T-helper 17 cell (primary cell): ENCODE measurements at regions not wholly inside any gene's neighbourhood (a gene's known extent, or its start where the extent isn't known, plus 50 kb on each side); places are given as distances from the start of the nearest gene placed in this dataset.
A peak's percentile ranks its signal among the peaks of the same experiment; 100 is the strongest.
"Not testable (repeated sequence)": the region's sequence is repeated elsewhere in the genome, so short reads cannot be mapped to it uniquely, and the experiment has no call there.

Source experiments
- ATAC-seq: fragments of 150-1000 bp; cut with Tn5 transposase; 2 replicates; pipeline ENCODE4 v1.10.0; 2021; ENCODE audit warnings: mild to moderate bottlenecking, moderate library complexity
- DNase-seq, 3 donors: peaks; one replicate each; pipeline versions ENCODE4 v3.0.0 to v3.0.0-alpha.2; 2020 to 2021
- H3K9me3 ChIP-seq: one replicate; pipeline ENCODE4 v1.7.0; 2013; ENCODE audit warnings: low read length, mild to moderate bottlenecking; ENCODE audit not compliant: control insufficient read depth, poor library complexity, severe bottlenecking
- H3K27ac Mint-ChIP-seq: one replicate; pipeline ENCODE4 v1.8.0; 2022; ENCODE audit warnings: mild to moderate bottlenecking, moderate library complexity, mixed read lengths
- H3K27me3 Mint-ChIP-seq: one replicate; pipeline ENCODE4 v1.8.0; 2022; ENCODE audit warnings: mixed read lengths
- H3K36me3 Mint-ChIP-seq: one replicate; pipeline ENCODE4 v1.8.0; 2022; ENCODE audit warnings: low read depth, mixed read lengths
- H3K4me1 Mint-ChIP-seq: one replicate; pipeline ENCODE4 v1.8.0; 2022; ENCODE audit warnings: mild to moderate bottlenecking, mixed read lengths
- H3K4me3 Mint-ChIP-seq: one replicate; pipeline ENCODE4 v1.8.0; 2022; ENCODE audit warnings: mild to moderate bottlenecking, moderate library complexity, mixed read lengths

DNA sequence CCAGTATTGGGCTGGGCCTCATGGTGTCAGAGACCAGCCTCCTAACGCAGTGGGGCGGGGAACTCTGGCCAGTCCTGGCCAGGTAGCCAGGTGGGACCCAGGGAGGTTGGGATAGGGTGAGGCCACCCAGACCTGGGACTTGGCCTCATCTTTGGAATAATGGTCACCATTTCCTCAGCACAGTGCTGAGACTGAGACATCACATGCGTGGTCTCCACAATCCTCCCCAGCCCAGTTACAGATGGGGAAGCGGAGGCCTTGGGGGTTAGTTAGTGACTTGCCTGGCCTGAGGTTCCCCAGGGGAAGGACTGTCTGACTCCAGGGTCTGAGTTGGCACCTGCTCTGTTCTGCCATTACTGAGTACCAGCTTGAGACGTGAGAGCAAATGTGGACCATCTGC, 77.9 kb upstream of the CASZ1 start:
- H3K36me3 Mint-ChIP-seq: no peaks in the 10 kb centered on the region
- H3K27me3 Mint-ChIP-seq: peaks cover 33% of the 10 kb centered on the region
- DNase-seq (no peak), ATAC-seq (no peak)
- no peak overlapping the region for H3K4me3 Mint-ChIP-seq
- H3K9me3 ChIP-seq: no peaks in the 10 kb centered on the region
- H3K27ac Mint-ChIP-seq: no peak overlapping the region
- no peaks in the 10 kb centered on the region for H3K4me1 Mint-ChIP-seq

DNA sequence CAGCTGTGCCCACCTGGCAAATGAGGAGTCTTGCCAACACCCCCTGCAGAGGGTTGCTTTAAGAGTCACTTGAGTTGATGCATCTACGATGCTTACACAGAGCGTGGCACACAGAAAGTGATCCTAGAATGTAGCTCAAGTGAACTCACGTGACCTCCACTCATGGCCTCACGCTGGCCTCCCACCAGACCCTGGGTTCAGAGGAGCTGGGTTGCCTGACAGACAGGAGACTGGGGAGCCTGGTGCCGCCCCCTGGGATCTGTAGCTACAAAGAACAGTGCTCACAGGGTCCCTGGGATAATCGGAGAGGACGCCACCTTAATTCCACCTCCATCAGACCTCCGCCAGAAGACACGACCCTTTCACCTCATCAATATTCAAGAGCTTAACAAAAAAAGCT, 81.4 kb upstream of the CASZ1 start:
- no peaks in the 10 kb centered on the region for H3K9me3 ChIP-seq
- Mint-ChIP-seq H3K27me3 (peaks cover 32% of the 10 kb centered on the region), H3K36me3 (no peaks in the 10 kb centered on the region), H3K4me1 (no peaks in the 10 kb centered on the region), H3K4me3 (no peak overlapping the region), H3K27ac (no peak overlapping the region)
- ATAC-seq (no peak), DNase-seq (no peak)

DNA sequence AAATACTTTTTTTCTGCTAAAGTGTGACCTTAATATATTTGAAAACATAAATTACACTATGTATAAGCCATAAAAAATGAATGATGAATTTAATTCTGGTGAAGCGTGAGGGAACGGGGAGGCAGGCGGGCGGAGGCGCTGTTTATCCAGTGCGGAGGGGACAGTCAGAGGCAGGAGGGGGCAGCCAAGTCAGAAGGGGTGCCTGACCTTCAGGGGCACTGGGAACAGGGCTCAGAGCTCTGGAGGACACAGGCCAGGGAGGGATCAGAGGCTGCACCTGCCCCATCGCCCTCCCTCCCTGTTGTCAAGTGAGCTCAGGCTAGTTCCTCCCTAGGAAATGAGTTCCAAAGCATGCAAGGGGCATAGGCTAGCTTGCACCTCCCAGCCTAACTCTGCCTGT, 82.0 kb upstream of the CASZ1 start:
- no peaks in the 10 kb centered on the region for H3K9me3 ChIP-seq
- Mint-ChIP-seq H3K27me3 (peaks cover 30% of the 10 kb centered on the region), H3K4me3 (no peak overlapping the region), H3K27ac (no peak overlapping the region), H3K36me3 (no peaks in the 10 kb centered on the region), H3K4me1 (no peaks in the 10 kb centered on the region)
- DNase-seq: no peak
- no peak for ATAC-seq

DNA sequence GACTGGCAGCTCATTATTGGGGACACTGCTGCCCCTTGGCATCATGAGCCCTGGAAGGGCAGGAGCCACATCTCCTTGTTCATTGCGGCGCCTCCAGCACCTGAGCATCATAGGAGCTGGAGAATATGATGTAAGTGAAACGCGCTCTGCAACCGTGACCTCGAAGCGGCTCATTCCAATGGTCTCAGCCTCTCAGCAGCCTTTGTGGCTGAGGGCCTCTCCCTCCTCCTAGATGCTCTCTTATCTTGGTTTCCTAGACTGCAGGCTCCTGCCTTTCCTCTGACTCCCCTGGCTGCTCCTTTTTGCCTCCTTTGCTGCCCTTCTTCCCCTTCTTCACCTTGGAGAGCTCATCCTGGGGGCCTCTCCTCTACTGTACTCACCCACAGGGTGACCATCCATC, 83.6 kb upstream of the CASZ1 start:
- no peak for DNase-seq

DNA sequence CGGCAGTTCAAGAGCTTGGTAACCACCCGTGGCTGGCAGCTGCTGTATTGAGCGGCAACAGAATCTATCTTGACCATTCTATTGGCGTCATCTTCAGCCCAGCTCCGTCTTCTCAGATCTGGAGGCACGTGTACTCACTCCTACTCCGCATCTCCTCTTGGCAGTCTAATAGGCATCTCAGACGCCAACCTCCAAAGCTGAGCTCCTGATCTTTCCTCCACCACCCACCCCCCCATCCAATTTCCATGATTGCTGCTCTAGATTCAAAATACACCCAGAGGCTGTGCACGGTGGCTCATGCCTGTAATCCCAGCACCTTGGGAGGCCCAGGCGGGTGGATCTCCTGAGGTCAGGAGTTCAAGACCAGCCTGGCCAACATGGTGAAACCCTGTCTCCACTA, 84.6 kb upstream of the CASZ1 start:
- no peaks in the 10 kb centered on the region for H3K4me1 Mint-ChIP-seq
- peaks cover 22% of the 10 kb centered on the region for H3K27me3 Mint-ChIP-seq
- no peak overlapping the region for H3K27ac Mint-ChIP-seq
- no peaks in the 10 kb centered on the region for H3K36me3 Mint-ChIP-seq
- no peak for ATAC-seq
- H3K9me3 ChIP-seq: no peaks in the 10 kb centered on the region
- no peak overlapping the region for H3K4me3 Mint-ChIP-seq
- DNase-seq: no peak

More for the DNA sequence above, 83.6 kb upstream of the CASZ1 start:
- H3K36me3 Mint-ChIP-seq: no peaks in the 10 kb centered on the region
- H3K4me1 Mint-ChIP-seq: no peaks in the 10 kb centered on the region
- no peak overlapping the region for H3K4me3 Mint-ChIP-seq
- ATAC-seq: no peak
- H3K9me3 ChIP-seq: no peaks in the 10 kb centered on the region
- H3K27me3 Mint-ChIP-seq: peaks cover 17% of the 10 kb centered on the region
- H3K27ac Mint-ChIP-seq: peak overlapping the region; percentile 56

DNA sequence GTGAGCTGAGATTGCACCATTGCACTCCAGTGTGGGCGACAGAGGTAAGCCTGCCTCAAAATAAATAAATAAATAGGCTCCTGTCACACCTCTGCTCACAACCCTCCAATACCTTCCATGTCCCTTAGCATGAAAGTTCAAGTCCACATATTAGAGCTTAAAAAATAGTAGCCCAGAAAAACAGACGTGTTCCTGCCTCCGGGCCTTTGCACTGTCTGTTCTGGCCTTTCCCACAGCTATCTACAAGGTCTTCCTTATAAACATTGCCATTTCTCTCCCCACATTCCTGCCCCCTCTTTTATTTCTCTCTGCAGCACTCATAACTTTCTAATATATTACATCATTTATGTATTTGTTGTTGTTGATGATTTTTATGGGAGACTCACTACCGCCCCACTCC, 85.6 kb upstream of the CASZ1 start:
- H3K9me3 ChIP-seq: no peaks in the 10 kb centered on the region
- DNase-seq (no peak), ATAC-seq (no peak)
- H3K4me3 Mint-ChIP-seq: no peak overlapping the region
- H3K4me1 Mint-ChIP-seq: no peaks in the 10 kb centered on the region
- H3K27me3 Mint-ChIP-seq: peaks cover 30% of the 10 kb centered on the region
- H3K27ac Mint-ChIP-seq: no peak overlapping the region
- H3K36me3 Mint-ChIP-seq: no peaks in the 10 kb centered on the region

DNA sequence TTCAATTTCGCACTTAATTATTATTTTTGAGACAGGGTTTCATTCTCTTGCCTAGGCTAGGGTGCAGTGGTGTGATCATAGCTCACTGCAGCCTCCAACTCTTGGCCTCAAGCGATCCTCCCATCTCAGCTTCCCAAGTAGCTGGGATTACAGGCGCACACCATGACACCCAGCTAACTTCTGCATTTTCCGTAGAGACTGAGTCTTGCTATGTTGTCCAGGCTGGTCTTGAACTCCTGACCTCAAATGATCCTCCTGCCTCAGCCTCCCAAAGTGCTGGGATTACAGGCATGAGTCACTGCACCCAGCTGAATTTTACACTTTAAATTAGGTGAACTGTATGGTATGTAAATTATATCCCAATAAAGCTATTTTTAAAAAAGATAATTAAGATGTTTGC, 90.6 kb upstream of the CASZ1 start:
- H3K9me3 ChIP-seq, H3K36me3 Mint-ChIP-seq, DNase-seq, H3K4me3 Mint-ChIP-seq, ATAC-seq, H3K27ac Mint-ChIP-seq: not testable (repeated sequence)
- peaks cover 50% of the 10 kb centered on the region for H3K27me3 Mint-ChIP-seq
- H3K4me1 Mint-ChIP-seq: peaks cover 12% of the 10 kb centered on the region

DNA sequence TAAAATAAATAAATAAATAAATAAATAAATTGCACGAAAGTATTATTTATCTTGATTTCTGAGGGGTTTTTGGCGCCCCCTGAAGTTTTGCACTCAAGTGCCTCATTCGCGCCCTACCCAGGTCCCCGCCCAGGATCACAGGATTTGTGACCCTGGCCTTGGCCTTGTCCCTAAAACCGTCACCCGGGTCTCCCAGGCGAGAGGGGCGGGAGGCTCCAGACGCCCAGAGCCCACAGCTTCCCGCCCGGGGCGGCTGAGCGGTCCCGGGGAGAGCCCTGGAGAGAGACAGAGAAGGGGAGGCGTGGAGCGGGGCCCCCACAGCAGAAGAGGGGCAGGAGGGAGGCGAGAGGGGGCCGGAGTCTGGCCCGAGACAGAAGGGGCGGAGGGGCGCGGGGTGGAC, 91.8 kb upstream of the CASZ1 start:
- Mint-ChIP-seq H3K27ac (no peak overlapping the region), H3K27me3 (peaks cover 53% of the 10 kb centered on the region), H3K4me3 (no peak overlapping the region), H3K36me3 (peaks cover 10% of the 10 kb centered on the region), H3K4me1 (peaks cover 12% of the 10 kb centered on the region)
- no peaks in the 10 kb centered on the region for H3K9me3 ChIP-seq
- DNase-seq (no peak), ATAC-seq (no peak)

DNA sequence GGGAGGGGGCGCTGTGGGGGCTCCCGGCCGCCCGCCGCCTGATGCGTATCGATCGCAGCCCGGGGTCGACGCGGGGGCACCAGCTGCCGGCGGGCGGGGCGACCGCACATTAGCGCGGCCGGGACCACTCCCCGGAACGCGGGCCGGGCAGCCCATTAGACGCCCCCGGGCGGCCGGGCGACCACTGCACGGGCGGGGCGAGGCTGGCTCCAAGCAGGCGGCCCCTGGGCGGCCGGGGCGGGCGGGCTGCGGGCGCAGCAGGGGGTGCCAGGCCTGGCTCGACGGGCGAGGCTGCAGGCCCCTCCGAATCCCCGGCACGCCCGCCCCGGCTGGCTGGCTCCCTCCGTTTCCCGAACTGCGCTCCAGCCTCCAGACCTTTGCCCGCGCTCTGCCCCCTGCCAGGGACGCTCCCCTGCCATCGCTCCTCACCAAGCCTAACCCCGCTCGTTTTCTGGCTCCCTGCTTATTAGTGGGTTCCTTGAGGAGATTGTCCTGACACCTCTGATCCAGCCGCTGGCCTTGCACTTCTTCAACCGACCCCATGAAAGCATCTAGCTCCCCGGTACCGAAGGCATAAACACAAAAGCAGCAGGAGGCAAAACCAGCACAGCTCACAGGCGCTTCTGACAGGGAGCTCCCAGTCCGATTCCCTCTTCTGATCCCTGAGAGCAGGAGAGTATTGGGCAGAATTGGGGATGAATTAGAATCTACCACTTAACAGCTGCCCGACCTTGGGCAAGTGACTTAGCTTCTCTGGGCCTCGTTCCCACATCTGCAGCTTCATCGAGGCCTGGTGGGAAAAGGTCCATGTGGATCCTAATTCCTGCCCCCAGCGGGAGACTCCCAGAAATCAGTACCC, 92.6 kb upstream of the CASZ1 start:
- DNase-seq (no peak), ATAC-seq (no peak)
- Mint-ChIP-seq H3K4me3 (peak overlapping the region; percentile 78), H3K36me3 (peaks cover 10% of the 10 kb centered on the region), H3K27ac (no peak overlapping the region), H3K4me1 (peaks cover 12% of the 10 kb centered on the region), H3K27me3 (peaks cover 53% of the 10 kb centered on the region)
- no peaks in the 10 kb centered on the region for H3K9me3 ChIP-seq

DNA sequence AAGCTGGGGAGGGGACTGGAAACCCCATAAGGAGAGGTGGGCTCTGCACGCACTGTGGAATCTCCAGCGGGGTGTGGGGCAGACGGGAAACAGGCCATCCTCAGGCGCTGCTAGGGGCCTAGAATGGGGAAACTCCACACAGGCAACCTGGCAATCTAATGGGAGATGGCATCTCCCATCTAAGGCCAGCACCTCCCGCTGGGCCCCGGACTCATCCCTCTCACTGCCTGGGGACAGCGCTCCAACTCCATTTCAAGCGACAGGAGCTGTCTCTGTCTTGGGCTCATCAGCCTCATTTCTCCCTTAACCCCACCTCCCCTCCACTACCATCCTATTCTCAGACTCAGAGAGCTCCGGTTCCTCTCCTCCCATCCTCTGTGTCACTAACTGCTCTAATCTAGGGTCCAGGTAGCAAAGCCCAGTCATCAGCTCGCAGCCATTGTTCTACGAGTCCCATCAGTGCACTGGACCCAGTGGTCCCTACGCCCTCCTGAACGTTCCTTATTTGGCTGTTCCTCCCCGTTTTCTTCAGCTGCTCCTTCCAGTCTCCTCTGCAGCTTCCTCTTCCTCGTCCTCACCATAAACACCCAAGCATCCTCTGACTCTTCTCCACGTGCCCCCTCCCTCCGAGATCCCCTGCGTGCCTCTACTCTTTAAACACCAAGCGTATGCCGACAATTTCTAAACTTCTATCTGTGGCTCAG, 93.4 kb upstream of the CASZ1 start:
- DNase-seq: no peak
- Mint-ChIP-seq H3K27ac (no peak overlapping the region), H3K4me1 (peaks cover 12% of the 10 kb centered on the region), H3K4me3 (peak overlapping the region; percentile 85), H3K27me3 (peaks cover 53% of the 10 kb centered on the region), H3K36me3 (peaks cover 10% of the 10 kb centered on the region)
- no peak for ATAC-seq
- H3K9me3 ChIP-seq: no peaks in the 10 kb centered on the region

DNA sequence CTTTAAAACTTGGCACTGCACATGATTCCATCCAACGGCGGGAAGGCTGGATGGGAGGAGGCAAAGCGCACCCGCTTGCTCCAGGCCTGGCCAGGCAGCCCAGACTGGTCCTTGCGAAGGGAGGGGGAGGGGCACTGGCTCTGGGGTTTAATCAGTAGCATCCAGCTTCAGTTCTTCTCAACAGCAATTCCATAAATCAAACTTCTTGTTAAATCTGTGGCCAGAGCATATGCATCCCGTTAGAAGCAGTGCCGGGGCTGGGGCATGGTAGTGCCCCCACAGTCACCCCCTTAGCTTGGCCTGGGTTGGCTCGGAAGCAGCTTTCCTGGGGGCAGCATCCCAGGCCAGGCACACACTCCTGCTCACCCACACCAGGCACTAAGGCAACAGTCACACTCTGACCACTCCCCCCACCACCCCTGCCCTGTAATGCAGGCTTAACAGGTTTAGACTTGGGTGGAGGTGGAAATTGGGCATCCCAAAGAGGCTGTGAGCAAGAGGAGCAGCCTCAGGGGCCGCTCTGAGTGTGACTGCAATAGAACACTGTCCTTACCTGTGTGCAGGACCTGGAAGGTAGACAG, 94.1 kb upstream of the CASZ1 start:
- Mint-ChIP-seq H3K36me3 (peaks cover 10% of the 10 kb centered on the region), H3K27ac (no peak overlapping the region), H3K4me3 (no peak overlapping the region), H3K4me1 (peaks cover 12% of the 10 kb centered on the region), H3K27me3 (peaks cover 53% of the 10 kb centered on the region)
- no peak for ATAC-seq
- DNase-seq: no peak
- no peaks in the 10 kb centered on the region for H3K9me3 ChIP-seq

DNA sequence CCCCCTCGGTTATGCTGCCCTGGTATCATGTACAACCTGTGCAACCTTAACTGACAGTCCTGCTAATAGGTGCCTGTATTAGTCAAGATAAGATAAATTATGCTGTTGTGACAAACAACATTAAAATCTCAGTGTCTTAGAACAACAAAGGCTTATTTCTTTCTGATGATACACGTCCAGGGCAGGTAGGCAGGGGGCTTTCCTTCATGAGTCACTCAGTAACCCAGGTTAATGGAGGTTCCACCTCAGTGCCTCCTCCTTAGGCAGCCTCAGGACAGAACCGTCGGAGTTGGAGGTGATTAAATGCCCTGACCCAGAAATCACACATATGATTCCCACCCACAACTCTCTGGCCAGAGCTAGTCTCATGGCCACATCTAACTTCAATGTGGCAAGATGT, 94.6 kb upstream of the CASZ1 start:
- ATAC-seq (no peak), DNase-seq (no peak)
- Mint-ChIP-seq H3K27me3 (peaks cover 53% of the 10 kb centered on the region), H3K4me1 (peaks cover 12% of the 10 kb centered on the region), H3K36me3 (peaks cover 10% of the 10 kb centered on the region), H3K4me3 (no peak overlapping the region), H3K27ac (no peak overlapping the region)
- H3K9me3 ChIP-seq: no peaks in the 10 kb centered on the region

DNA sequence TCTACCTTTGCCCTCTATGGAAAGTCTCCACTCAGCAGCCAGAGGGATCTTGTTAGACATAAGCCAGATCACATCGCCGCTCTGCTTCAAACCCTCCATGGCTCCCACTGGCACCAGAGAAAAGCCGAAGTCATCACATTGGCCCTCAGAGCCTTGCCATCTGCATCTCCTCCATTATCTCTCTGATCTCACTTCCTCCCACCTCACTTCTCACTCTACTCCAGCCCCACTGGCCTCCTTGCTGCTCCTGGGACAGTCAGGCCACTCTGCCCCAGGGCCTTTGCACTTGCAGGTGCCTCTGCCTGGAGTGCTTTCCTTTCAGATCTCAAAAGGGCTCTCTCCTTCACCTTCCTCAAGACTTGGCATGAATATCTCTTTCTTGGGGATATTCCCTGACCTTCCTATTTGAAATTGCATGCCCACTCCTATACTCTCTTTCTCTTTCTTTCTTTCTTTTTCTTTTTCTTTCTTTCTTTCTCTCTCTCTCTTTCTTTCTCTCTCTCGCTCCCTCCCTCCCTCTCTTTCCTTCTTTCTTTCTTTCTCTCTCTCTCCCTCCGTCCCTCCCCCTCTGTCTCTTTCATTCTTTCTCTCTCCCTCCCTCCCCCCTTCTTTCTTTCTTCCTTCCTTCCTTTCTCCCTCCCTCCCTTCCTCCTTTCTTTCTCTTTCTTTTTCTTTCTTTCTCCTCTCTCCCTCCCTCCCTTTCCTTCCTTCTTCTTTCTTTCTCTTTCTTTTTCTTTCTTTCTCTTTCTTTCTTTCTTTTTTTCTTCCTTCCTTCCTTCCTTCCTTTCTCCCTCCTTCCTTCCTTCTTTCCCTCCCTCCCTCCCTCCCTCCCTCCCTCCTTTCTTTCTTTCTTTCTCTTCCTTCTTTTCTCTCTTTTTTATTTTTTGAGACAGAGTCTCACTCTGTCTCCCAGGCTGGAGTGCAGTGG, 96.0 kb upstream of the CASZ1 start:
- H3K9me3 ChIP-seq: no peaks in the 10 kb centered on the region
- peaks cover 10% of the 10 kb centered on the region for H3K36me3 Mint-ChIP-seq
- H3K4me3 Mint-ChIP-seq: no peak overlapping the region
- DNase-seq: no peak
- H3K27me3 Mint-ChIP-seq: peaks cover 44% of the 10 kb centered on the region
- peaks cover 12% of the 10 kb centered on the region for H3K4me1 Mint-ChIP-seq
- no peak for ATAC-seq
- H3K27ac Mint-ChIP-seq: no peak overlapping the region
